GM23338 (cell line): ENCODE measurements at regions not wholly inside any gene's neighbourhood (a gene's known extent, or its start where the extent isn't known, plus 50 kb on each side); places are given as distances from the start of the nearest gene placed in this dataset.

Source experiments
- ATAC-seq: fragments of 200-7000 bp; cut with Tn5 transposase; 3 replicates; pipeline ENCODE4 v1.9.1; 2020
- DNase-seq: peaks from one replicate; pipeline ENCODE4 v3.0.0-alpha.2; 2015; ENCODE audit warnings: low spot score
- H2AFZ ChIP-seq: fragments of 200-600 bp; sonication (generic); 2 replicates; pipeline ENCODE4 v1.8.0; 2016; ENCODE audit warnings: antibody characterized with exemption, mild to moderate bottlenecking, moderate library complexity
- H3F3A ChIP-seq: fragments of 200-600 bp; sonication (generic); replicated peaks from 2 replicates; pipeline ENCODE4 v1.8.0; 2017; ENCODE audit warnings: antibody characterized with exemption, mixed run types, low read depth
- H3K27ac ChIP-seq: fragments of 200-600 bp; sonication (generic); 2 replicates; pipeline ENCODE4 v1.6.1; 2016; ENCODE audit warnings: low read depth
- H3K27me3 ChIP-seq: fragments of 200-600 bp; sonication (generic); 2 replicates; pipeline ENCODE4 v1.8.0; 2016; ENCODE audit warnings: mild to moderate bottlenecking, mixed run types, moderate library complexity; ENCODE audit not compliant: insufficient read depth
- H3K36me3 ChIP-seq: fragments of 200-600 bp; sonication (generic); 2 replicates; pipeline ENCODE4 v1.8.0; 2016; ENCODE audit warnings: mild to moderate bottlenecking; ENCODE audit not compliant: insufficient read depth
- H3K4me1 ChIP-seq: fragments of 200-600 bp; sonication (generic); 2 replicates; pipeline ENCODE4 v1.8.0; 2016; ENCODE audit warnings: mild to moderate bottlenecking, moderate library complexity; ENCODE audit not compliant: insufficient read depth
- H3K4me2 ChIP-seq: fragments of 200-600 bp; sonication (generic); 2 replicates; pipeline ENCODE4 v1.7.1; 2017; ENCODE audit warnings: mixed run types
- H3K4me3 ChIP-seq: fragments of 200-600 bp; sonication (generic); 2 replicates; pipeline ENCODE4 v1.6.1; 2016; ENCODE audit warnings: mixed run types
- H3K79me2 ChIP-seq: fragments of 200-600 bp; sonication (generic); replicated peaks from 2 replicates; pipeline ENCODE4 v1.8.0; 2017; ENCODE audit warnings: mild to moderate bottlenecking; ENCODE audit not compliant: insufficient read depth
- H3K9me2 ChIP-seq: fragments of 200-600 bp; sonication (generic); 2 replicates; pipeline ENCODE4 v1.8.0; 2017; ENCODE audit not compliant: insufficient read depth
- H4K20me1 ChIP-seq: fragments of 200-600 bp; sonication (generic); replicated peaks from 2 replicates; pipeline ENCODE4 v1.8.0; 2017; ENCODE audit warnings: mild to moderate bottlenecking; ENCODE audit not compliant: insufficient read depth
- H3K27ac Mint-ChIP-seq: 2 replicates; pipeline ENCODE4 v1.8.0; 2020; ENCODE audit warnings: inconsistent platforms, mild to moderate bottlenecking, moderate library complexity, mixed read lengths
- H3K27me3 Mint-ChIP-seq: 3 replicates; pipeline ENCODE4 v1.8.0; 2022; ENCODE audit warnings: low read depth, mild to moderate bottlenecking, moderate library complexity, mixed read lengths, inconsistent platforms; ENCODE audit not compliant: insufficient read depth, poor library complexity
- H3K36me3 Mint-ChIP-seq: 3 replicates; pipeline ENCODE4 v1.8.0; 2021; ENCODE audit warnings: low read depth, mild to moderate bottlenecking, inconsistent platforms, moderate library complexity, mixed read lengths
- H3K4me1 Mint-ChIP-seq: 3 replicates; pipeline ENCODE4 v1.8.0; 2020; ENCODE audit warnings: mild to moderate bottlenecking, inconsistent platforms, mixed read lengths
- H3K4me3 Mint-ChIP-seq: 3 replicates; pipeline ENCODE4 v1.8.0; 2021; ENCODE audit warnings: moderate library complexity, mild to moderate bottlenecking, inconsistent platforms, mixed read lengths
- H3K9me3 Mint-ChIP-seq: 3 replicates; pipeline ENCODE4 v1.8.0; 2020; ENCODE audit warnings: moderate library complexity, mild to moderate bottlenecking, inconsistent platforms, mixed read lengths
- CREB1 ChIP-seq: fragments of 250-450 bp; sonication (Bioruptor Pico); IDR thresholded peaks from 2 replicates; pipeline ENCODE4 v1.5.0; 2020; ENCODE audit warnings: low read depth, mild to moderate bottlenecking, moderate library complexity
- EZH2 ChIP-seq: fragments of 200-600 bp; sonication (generic); IDR thresholded peaks from one replicate; pipeline ENCODE4 v1.8.0; 2017; ENCODE audit warnings: antibody characterized with exemption, mild to moderate bottlenecking, low read depth; ENCODE audit not compliant: unreplicated experiment
- EZH2phosphoT487 ChIP-seq: fragments of 200-600 bp; sonication (generic); IDR thresholded peaks from one replicate; pipeline ENCODE4 v1.8.1; 2018; ENCODE audit warnings: antibody characterized with exemption; ENCODE audit not compliant: unreplicated experiment
- JUNB ChIP-seq: IDR thresholded peaks from one replicate; pipeline ENCODE4 v1.6.1; 2016; ENCODE audit warnings: antibody characterized with exemption; ENCODE audit not compliant: unreplicated experiment
- NANOG ChIP-seq: IDR thresholded peaks from 2 replicates; pipeline ENCODE4 v1.6.1; 2016; ENCODE audit warnings: antibody characterized with exemption, borderline replicate concordance
- POLR2AphosphoS5 ChIP-seq: IDR thresholded peaks from 2 replicates; pipeline ENCODE4 v1.6.1; 2016; ENCODE audit warnings: antibody characterized with exemption, low read depth
- STAT1 ChIP-seq: IDR thresholded peaks from one replicate; pipeline ENCODE4 v1.6.1; 2016; ENCODE audit warnings: antibody characterized with exemption; ENCODE audit not compliant: unreplicated experiment
- ZNF114 ChIP-seq: fragments of 250-450 bp; sonication (Bioruptor Pico); IDR thresholded peaks from 2 replicates; pipeline ENCODE4 v1.5.0; 2020; ENCODE audit warnings: mild to moderate bottlenecking, moderate library complexity
- ZNF331 ChIP-seq: fragments of 250-450 bp; sonication (Bioruptor Pico); IDR thresholded peaks from 2 replicates; pipeline ENCODE4 v1.5.0; 2020; ENCODE audit warnings: low read depth, mild to moderate bottlenecking, moderate library complexity
- TF ChIP-seq, protein P1 (sequence below): IDR thresholded peaks from one replicate; pipeline ENCODE4 v1.6.1; 2018; ENCODE audit warnings: antibody characterized with exemption; ENCODE audit not compliant: unreplicated experiment
- TF ChIP-seq, protein P2 (sequence below): fragments of 250-450 bp; sonication (Bioruptor Pico); IDR thresholded peaks from 2 replicates; pipeline ENCODE4 v1.5.0; 2020; ENCODE audit warnings: mild to moderate bottlenecking, moderate library complexity
- TF ChIP-seq, protein P3 (sequence below): IDR thresholded peaks from 2 replicates; pipeline ENCODE4 v1.6.1; 2016; ENCODE audit warnings: antibody characterized with exemption
- TF ChIP-seq, protein P4 (sequence below), 2 experiments: fragments of 200-600 bp in 1 of 2; sonication (generic) in 1 of 2; conservative IDR thresholded peaks; 2 replicates each; pipeline versions ENCODE4 v1.5.1 to v1.6.1; 2016 to 2017; ENCODE audit warnings: antibody characterized with exemption in 2 of 2, low read depth in 2 of 2, mild to moderate bottlenecking in 2 of 2, moderate library complexity in 1 of 2

DNA sequence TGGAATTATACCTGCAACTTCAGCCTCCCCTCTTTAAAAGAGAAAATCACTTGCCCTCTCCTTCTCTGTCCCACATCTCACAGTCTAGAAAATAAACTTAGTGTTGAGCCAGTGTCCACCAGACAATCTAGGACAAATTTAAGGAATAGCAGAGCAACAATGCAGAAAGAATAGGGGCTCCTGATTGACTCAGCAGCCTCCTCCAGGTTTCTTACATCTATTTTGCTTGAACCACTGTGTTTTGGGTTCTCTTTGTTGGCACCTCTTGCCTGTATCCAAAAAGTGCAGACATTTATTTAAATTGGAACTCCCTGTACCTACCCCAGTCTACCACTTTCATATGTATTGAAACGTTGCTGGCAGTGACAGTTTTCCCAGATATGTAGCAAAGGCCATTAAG lies 133.7 kb upstream of the HSF2 start:
- H3K4me1 ChIP-seq: peaks cover 14% of the 10 kb centered on the region
- no peaks in the 10 kb centered on the region for H3F3A ChIP-seq
- H3K79me2 ChIP-seq: no peaks in the 10 kb centered on the region
- DNase-seq (no peak), ATAC-seq (no peak)
- H3K4me3 ChIP-seq: no peak overlapping the region
- no peak overlapping the region for H3K4me3 Mint-ChIP-seq
- H3K27ac Mint-ChIP-seq: no peak overlapping the region
- H3K9me2 ChIP-seq: no peaks in the 10 kb centered on the region
- no peaks in the 10 kb centered on the region for H4K20me1 ChIP-seq
- no peak overlapping the region for H3K4me2 ChIP-seq
- H3K36me3 ChIP-seq: no peaks in the 10 kb centered on the region
- H3K27me3 Mint-ChIP-seq: peaks cover 4% of the 10 kb centered on the region
- H3K27ac ChIP-seq: no peak overlapping the region
- H3K27me3 ChIP-seq: no peaks in the 10 kb centered on the region
- peaks cover 14% of the 10 kb centered on the region for H3K4me1 Mint-ChIP-seq
- TF ChIP-seq, protein P1, sequence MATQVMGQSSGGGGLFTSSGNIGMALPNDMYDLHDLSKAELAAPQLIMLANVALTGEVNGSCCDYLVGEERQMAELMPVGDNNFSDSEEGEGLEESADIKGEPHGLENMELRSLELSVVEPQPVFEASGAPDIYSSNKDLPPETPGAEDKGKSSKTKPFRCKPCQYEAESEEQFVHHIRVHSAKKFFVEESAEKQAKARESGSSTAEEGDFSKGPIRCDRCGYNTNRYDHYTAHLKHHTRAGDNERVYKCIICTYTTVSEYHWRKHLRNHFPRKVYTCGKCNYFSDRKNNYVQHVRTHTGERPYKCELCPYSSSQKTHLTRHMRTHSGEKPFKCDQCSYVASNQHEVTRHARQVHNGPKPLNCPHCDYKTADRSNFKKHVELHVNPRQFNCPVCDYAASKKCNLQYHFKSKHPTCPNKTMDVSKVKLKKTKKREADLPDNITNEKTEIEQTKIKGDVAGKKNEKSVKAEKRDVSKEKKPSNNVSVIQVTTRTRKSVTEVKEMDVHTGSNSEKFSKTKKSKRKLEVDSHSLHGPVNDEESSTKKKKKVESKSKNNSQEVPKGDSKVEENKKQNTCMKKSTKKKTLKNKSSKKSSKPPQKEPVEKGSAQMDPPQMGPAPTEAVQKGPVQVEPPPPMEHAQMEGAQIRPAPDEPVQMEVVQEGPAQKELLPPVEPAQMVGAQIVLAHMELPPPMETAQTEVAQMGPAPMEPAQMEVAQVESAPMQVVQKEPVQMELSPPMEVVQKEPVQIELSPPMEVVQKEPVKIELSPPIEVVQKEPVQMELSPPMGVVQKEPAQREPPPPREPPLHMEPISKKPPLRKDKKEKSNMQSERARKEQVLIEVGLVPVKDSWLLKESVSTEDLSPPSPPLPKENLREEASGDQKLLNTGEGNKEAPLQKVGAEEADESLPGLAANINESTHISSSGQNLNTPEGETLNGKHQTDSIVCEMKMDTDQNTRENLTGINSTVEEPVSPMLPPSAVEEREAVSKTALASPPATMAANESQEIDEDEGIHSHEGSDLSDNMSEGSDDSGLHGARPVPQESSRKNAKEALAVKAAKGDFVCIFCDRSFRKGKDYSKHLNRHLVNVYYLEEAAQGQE: no peak
- TF ChIP-seq EZH2phosphoT487 (no peak), POLR2AphosphoS5 (no peak), NANOG (no peak), STAT1 (no peak), CREB1 (CRISPR knock-in tag) (no peak), EZH2 (no peak), ZNF331 (no peak), JUNB (no peak), ZNF114 (CRISPR knock-in tag) (no peak)
- TF ChIP-seq, protein P2, sequence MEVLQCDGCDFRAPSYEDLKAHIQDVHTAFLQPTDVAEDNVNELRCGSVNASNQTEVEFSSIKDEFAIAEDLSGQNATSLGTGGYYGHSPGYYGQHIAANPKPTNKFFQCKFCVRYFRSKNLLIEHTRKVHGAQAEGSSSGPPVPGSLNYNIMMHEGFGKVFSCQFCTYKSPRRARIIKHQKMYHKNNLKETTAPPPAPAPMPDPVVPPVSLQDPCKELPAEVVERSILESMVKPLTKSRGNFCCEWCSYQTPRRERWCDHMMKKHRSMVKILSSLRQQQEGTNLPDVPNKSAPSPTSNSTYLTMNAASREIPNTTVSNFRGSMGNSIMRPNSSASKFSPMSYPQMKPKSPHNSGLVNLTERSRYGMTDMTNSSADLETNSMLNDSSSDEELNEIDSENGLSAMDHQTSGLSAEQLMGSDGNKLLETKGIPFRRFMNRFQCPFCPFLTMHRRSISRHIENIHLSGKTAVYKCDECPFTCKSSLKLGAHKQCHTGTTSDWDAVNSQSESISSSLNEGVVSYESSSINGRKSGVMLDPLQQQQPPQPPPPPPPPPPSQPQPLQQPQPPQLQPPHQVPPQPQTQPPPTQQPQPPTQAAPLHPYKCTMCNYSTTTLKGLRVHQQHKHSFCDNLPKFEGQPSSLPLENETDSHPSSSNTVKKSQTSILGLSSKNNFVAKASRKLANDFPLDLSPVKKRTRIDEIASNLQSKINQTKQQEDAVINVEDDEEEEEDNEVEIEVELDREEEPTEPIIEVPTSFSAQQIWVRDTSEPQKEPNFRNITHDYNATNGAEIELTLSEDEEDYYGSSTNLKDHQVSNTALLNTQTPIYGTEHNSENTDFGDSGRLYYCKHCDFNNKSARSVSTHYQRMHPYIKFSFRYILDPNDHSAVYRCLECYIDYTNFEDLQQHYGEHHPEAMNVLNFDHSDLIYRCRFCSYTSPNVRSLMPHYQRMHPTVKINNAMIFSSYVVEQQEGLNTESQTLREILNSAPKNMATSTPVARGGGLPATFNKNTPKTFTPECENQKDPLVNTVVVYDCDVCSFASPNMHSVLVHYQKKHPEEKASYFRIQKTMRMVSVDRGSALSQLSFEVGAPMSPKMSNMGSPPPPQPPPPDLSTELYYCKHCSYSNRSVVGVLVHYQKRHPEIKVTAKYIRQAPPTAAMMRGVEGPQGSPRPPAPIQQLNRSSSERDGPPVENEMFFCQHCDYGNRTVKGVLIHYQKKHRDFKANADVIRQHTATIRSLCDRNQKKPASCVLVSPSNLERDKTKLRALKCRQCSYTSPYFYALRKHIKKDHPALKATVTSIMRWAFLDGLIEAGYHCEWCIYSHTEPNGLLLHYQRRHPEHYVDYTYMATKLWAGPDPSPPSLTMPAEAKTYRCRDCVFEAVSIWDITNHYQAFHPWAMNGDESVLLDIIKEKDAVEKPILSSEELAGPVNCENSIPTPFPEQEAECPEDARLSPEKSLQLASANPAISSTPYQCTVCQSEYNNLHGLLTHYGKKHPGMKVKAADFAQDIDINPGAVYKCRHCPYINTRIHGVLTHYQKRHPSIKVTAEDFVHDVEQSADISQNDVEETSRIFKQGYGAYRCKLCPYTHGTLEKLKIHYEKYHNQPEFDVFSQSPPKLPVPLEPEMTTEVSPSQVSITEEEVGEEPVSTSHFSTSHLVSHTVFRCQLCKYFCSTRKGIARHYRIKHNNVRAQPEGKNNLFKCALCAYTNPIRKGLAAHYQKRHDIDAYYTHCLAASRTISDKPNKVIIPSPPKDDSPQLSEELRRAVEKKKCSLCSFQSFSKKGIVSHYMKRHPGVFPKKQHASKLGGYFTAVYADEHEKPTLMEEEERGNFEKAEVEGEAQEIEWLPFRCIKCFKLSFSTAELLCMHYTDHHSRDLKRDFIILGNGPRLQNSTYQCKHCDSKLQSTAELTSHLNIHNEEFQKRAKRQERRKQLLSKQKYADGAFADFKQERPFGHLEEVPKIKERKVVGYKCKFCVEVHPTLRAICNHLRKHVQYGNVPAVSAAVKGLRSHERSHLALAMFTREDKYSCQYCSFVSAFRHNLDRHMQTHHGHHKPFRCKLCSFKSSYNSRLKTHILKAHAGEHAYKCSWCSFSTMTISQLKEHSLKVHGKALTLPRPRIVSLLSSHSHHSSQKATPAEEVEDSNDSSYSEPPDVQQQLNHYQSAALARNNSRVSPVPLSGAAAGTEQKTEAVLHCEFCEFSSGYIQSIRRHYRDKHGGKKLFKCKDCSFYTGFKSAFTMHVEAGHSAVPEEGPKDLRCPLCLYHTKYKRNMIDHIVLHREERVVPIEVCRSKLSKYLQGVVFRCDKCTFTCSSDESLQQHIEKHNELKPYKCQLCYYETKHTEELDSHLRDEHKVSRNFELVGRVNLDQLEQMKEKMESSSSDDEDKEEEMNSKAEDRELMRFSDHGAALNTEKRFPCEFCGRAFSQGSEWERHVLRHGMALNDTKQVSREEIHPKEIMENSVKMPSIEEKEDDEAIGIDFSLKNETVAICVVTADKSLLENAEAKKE (CRISPR knock-in tag): no peak
- TF ChIP-seq, protein P3, sequence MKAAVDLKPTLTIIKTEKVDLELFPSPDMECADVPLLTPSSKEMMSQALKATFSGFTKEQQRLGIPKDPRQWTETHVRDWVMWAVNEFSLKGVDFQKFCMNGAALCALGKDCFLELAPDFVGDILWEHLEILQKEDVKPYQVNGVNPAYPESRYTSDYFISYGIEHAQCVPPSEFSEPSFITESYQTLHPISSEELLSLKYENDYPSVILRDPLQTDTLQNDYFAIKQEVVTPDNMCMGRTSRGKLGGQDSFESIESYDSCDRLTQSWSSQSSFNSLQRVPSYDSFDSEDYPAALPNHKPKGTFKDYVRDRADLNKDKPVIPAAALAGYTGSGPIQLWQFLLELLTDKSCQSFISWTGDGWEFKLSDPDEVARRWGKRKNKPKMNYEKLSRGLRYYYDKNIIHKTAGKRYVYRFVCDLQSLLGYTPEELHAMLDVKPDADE: no peak
- TF ChIP-seq, protein P4, sequence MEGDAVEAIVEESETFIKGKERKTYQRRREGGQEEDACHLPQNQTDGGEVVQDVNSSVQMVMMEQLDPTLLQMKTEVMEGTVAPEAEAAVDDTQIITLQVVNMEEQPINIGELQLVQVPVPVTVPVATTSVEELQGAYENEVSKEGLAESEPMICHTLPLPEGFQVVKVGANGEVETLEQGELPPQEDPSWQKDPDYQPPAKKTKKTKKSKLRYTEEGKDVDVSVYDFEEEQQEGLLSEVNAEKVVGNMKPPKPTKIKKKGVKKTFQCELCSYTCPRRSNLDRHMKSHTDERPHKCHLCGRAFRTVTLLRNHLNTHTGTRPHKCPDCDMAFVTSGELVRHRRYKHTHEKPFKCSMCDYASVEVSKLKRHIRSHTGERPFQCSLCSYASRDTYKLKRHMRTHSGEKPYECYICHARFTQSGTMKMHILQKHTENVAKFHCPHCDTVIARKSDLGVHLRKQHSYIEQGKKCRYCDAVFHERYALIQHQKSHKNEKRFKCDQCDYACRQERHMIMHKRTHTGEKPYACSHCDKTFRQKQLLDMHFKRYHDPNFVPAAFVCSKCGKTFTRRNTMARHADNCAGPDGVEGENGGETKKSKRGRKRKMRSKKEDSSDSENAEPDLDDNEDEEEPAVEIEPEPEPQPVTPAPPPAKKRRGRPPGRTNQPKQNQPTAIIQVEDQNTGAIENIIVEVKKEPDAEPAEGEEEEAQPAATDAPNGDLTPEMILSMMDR (conservative IDR thresholded peaks at IDR 0.05; ENCODE audit: low read depth in 2 of 2): no peak
- H2AFZ ChIP-seq: no peak overlapping the region
- H3K36me3 Mint-ChIP-seq: peaks cover 16% of the 10 kb centered on the region
- H3K9me3 Mint-ChIP-seq: peaks cover 16% of the 10 kb centered on the region
